OCI-LY3 (cell line): ENCODE measurements at regions not wholly inside any gene's neighbourhood (a gene's known extent, or its start where the extent isn't known, plus 50 kb on each side); places are given as distances from the start of the nearest gene placed in this dataset.

Experiments used
- EZH2phosphoT487 ChIP-seq: fragments of 200-600 bp; shearing (Covaris generic); IDR thresholded peaks from 2 replicates; pipeline ENCODE4 v1.6.1; 2018; ENCODE audit warnings: antibody characterized with exemption, mixed run types, low read depth
- TF ChIP-seq, protein P1 (sequence below): fragments of 200-600, 300-600 bp; sonication (generic); IDR thresholded peaks from 2 replicates; pipeline ENCODE4 v1.5.1; 2014; ENCODE audit warnings: antibody characterized with exemption, low read length, low read depth

DNA sequence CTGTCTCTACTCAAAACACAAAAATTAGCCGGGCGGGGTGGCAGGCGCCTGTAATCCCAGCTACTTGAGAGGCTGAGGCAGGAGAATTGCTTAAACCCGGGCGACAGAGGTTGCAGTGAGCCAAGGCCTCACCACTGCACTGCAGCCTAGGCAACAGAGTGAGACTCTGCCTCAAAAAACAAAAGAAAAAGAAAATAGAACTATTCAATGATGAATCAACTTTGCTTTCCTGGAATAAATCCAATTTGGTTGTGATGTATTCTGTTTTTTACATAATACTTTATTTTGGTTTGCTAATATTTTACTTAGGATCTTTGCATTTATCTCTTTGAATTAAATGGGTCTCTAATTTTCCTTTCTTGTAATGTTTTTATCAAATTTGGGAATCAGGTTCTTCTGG is 86.3 kb upstream of the MBOAT2 start:
- TF ChIP-seq, protein P1, sequence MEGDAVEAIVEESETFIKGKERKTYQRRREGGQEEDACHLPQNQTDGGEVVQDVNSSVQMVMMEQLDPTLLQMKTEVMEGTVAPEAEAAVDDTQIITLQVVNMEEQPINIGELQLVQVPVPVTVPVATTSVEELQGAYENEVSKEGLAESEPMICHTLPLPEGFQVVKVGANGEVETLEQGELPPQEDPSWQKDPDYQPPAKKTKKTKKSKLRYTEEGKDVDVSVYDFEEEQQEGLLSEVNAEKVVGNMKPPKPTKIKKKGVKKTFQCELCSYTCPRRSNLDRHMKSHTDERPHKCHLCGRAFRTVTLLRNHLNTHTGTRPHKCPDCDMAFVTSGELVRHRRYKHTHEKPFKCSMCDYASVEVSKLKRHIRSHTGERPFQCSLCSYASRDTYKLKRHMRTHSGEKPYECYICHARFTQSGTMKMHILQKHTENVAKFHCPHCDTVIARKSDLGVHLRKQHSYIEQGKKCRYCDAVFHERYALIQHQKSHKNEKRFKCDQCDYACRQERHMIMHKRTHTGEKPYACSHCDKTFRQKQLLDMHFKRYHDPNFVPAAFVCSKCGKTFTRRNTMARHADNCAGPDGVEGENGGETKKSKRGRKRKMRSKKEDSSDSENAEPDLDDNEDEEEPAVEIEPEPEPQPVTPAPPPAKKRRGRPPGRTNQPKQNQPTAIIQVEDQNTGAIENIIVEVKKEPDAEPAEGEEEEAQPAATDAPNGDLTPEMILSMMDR = no peak
- no peak for TF ChIP-seq EZH2phosphoT487
